IMR-90 (cell line): ENCODE measurements at regions not wholly inside any gene's neighbourhood (a gene's known extent, or its start where the extent isn't known, plus 50 kb on each side); places are given as distances from the start of the nearest gene placed in this dataset.

Experiments
- ATAC-seq: fragments of 200-7000 bp; cut with Tn5 transposase; 2 replicates; pipeline ENCODE4 v1.9.1; 2020; ENCODE audit warnings: low read depth, mild to moderate bottlenecking, moderate library complexity
- BruUV-seq: library from RNA; stranded (reverse); fragments of 400-500 nt; replicated peaks from 2 replicates; lab custom pipeline; 2021; lab: Mats Ljungman, UMichigan
- CTCF ChIA-PET: fragments of 300-600 bp; formaldehyde crosslinking; extraction: SDS; loops from one replicate; lab custom pipeline; 2021; ENCODE audit warnings: antibody characterized with exemption; lab: Yijun Ruan, JAX
- POLR2A ChIA-PET: fragments of 300-600 bp; sonication (Branson Sonifier 250); formaldehyde crosslinking; loops from one replicate; lab custom pipeline; 2022; ENCODE audit warnings: antibody characterized with exemption; ENCODE audit not compliant: unreplicated experiment; lab: Charles Lee
- DNase-seq: peaks from one replicate; pipeline ENCODE4 v3.0.0; 2013
- H2AFZ ChIP-seq: replicated peaks from 2 replicates; pipeline ENCODE3; 2013; ENCODE audit warnings: low read length, mild to moderate bottlenecking; ENCODE audit not compliant: poor library complexity
- H2AK5ac ChIP-seq: 2 replicates; pipeline ENCODE4 v1.6.1; 2013; ENCODE audit warnings: low read depth, low read length, inconsistent platforms
- H2AK9ac ChIP-seq: replicated peaks from 2 replicates; pipeline ENCODE3; 2013; ENCODE audit warnings: mild to moderate bottlenecking, low read depth, low read length, moderate library complexity; ENCODE audit not compliant: poor library complexity
- H2BK120ac ChIP-seq: 2 replicates; pipeline ENCODE4 v1.6.1; 2013; ENCODE audit warnings: low read depth, low read length, inconsistent platforms
- H2BK15ac ChIP-seq: 3 replicates; pipeline ENCODE4 v1.6.1; 2013; ENCODE audit warnings: low read depth, low read length, inconsistent platforms
- H2BK20ac ChIP-seq: 2 replicates; pipeline ENCODE4 v1.6.1; 2013; ENCODE audit warnings: low read depth, mild to moderate bottlenecking, inconsistent platforms, low read length, moderate library complexity
- H2BK5ac ChIP-seq: 2 replicates; pipeline ENCODE4 v1.6.1; 2013; ENCODE audit warnings: mild to moderate bottlenecking, low read depth, low read length, inconsistent platforms; ENCODE audit not compliant: poor library complexity, severe bottlenecking
- H3K14ac ChIP-seq: replicated peaks from 2 replicates; pipeline ENCODE4 v1.6.1; 2013; ENCODE audit warnings: low read depth, low read length, inconsistent platforms
- H3K18ac ChIP-seq: 2 replicates; pipeline ENCODE4 v1.6.1; 2013; ENCODE audit warnings: low read depth, low read length, control low read depth
- H3K23ac ChIP-seq: 2 replicates; pipeline ENCODE4 v1.6.1; 2013; ENCODE audit warnings: low read depth, low read length, inconsistent platforms
- H3K27ac ChIP-seq: 2 replicates; pipeline ENCODE4 v1.5.1; 2013; ENCODE audit warnings: mild to moderate bottlenecking, control low read depth, low read length; ENCODE audit not compliant: insufficient read depth
- H3K27me3 ChIP-seq: 2 replicates; pipeline ENCODE4 v1.6.1; 2013; ENCODE audit warnings: low read length; ENCODE audit not compliant: control insufficient read depth, insufficient read depth
- H3K36me3 ChIP-seq: 2 replicates; pipeline ENCODE4 v1.6.1; 2013; ENCODE audit warnings: low read length, mixed read lengths; ENCODE audit not compliant: control insufficient read depth, insufficient read depth
- H3K4ac ChIP-seq: 2 replicates; pipeline ENCODE4 v1.6.1; 2013; ENCODE audit warnings: low read depth, low read length, inconsistent platforms
- H3K4me1 ChIP-seq: 2 replicates; pipeline ENCODE4 v1.6.1; 2013; ENCODE audit warnings: low read length, mixed read lengths; ENCODE audit not compliant: control insufficient read depth, insufficient read depth
- H3K4me2 ChIP-seq: 2 replicates; pipeline ENCODE4 v1.6.1; 2013; ENCODE audit warnings: low read depth, mild to moderate bottlenecking, control low read depth, low read length, moderate library complexity
- H3K4me3 ChIP-seq: 2 replicates; pipeline ENCODE4 v1.5.1; 2013; ENCODE audit warnings: low read depth, mild to moderate bottlenecking, control low read depth, low read length, moderate library complexity; ENCODE audit not compliant: insufficient read depth
- H3K56ac ChIP-seq: 2 replicates; pipeline ENCODE4 v1.6.1; 2013; ENCODE audit warnings: low read length, inconsistent platforms; ENCODE audit not compliant: insufficient read depth; ENCODE audit errors: extremely low read depth
- H3K79me1 ChIP-seq, 2 experiments: 2 replicates each; pipeline ENCODE4 v1.6.1; 2013; ENCODE audit warnings: low read length in 2 of 2, inconsistent platforms in 1 of 2, low read depth in 1 of 2
- H3K9ac ChIP-seq: 2 replicates; pipeline ENCODE4 v1.6.1; 2013; ENCODE audit warnings: low read depth, low read length, control low read depth
- H3K9me1 ChIP-seq: 2 replicates; pipeline ENCODE4 v1.6.1; 2013; ENCODE audit warnings: low read length, inconsistent platforms; ENCODE audit not compliant: insufficient read depth
- H3K9me3 ChIP-seq: 2 replicates; pipeline ENCODE4 v1.6.1; 2013; ENCODE audit warnings: low read length; ENCODE audit not compliant: control insufficient read depth, insufficient read depth
- H4K20me1 ChIP-seq: 2 replicates; pipeline ENCODE4 v1.6.1; 2013; ENCODE audit warnings: low read length, inconsistent platforms; ENCODE audit not compliant: insufficient read depth
- H4K5ac ChIP-seq: 2 replicates; pipeline ENCODE4 v1.6.1; 2013; ENCODE audit warnings: mild to moderate bottlenecking, low read depth, low read length, control low read depth
- H4K8ac ChIP-seq, 2 experiments: 2 replicates each; pipeline ENCODE4 v1.6.1; 2013; ENCODE audit warnings: low read depth in 2 of 2, low read length in 2 of 2, control low read depth in 1 of 2, inconsistent platforms in 1 of 2
- H4K91ac ChIP-seq: 2 replicates; pipeline ENCODE4 v1.6.1; 2013; ENCODE audit warnings: low read depth, low read length, inconsistent platforms; ENCODE audit not compliant: insufficient read depth
- MXI1 ChIP-seq: IDR thresholded peaks from 2 replicates; pipeline ENCODE4 v1.6.1; 2012; ENCODE audit warnings: low read depth, mild to moderate bottlenecking, low read length, moderate library complexity, borderline replicate concordance
- RAD21 ChIP-seq: IDR thresholded peaks from 2 replicates; pipeline ENCODE4 v1.6.1; 2012; ENCODE audit warnings: low read length, improper control_type of control experiment
- WGBS, 2 experiments: methylation state at CpG; one replicate each; pipeline versions ENCODE4 v1.1.5 to v1.1.7; 2013; ENCODE audit warnings: missing lambda C conversion rate in 2 of 2; ENCODE audit not compliant: insufficient read length in 1 of 2; ENCODE audit errors: extremely low coverage in 2 of 2; 5-methylcytosine and 5-hydroxymethylcytosine counted together
- dilution Hi-C: fragments of 300-500 bp; cut with HindIII; formaldehyde crosslinking; loops from one replicate; pipeline ENCODE4 v1.14.3; 2018; ENCODE audit warnings: low sequenced_read_pairs; ENCODE audit not compliant: unreplicated experiment
- in situ Hi-C: fragments of 300-500 bp; cut with MboI; formaldehyde crosslinking; loops from 3 replicates; pipeline ENCODE4 v1.14.3; 2019; ENCODE audit warnings: low sequenced_read_pairs, inconsistent platforms, mixed read lengths
- intact Hi-C: fragments of 100-400 bp; cut with micrococcal nuclease; formaldehyde crosslinking; loops from 2 replicates; pipeline ENCODE4 v1.10.0; 2022
- TF ChIP-seq, protein P1 (sequence below): conservative IDR thresholded peaks from 2 replicates; pipeline ENCODE4 v1.5.1; 2012; ENCODE audit warnings: mild to moderate bottlenecking, low read depth, low read length, improper control_type of control experiment

DNA sequence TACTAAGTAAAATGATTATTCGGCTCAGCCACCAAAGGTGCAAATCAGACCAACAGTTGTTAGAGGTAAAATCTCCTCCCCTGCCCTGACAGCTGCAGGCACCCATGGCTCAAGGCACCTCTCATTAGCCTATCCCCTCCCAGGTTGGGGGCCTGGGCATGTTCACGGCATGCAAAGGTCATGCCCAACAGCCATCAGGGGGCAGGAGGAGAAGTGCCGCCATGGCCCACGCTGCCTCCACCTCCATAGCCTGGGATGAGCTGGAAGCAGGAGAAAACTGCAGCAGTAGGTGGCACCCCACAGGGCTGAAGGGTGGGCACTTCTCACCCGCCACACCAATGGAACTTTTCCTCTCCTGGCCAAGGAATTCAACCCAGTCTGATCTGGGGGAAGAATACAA lies 146.4 kb upstream of the COX10 start (continued):
- TF ChIP-seq, protein P1, sequence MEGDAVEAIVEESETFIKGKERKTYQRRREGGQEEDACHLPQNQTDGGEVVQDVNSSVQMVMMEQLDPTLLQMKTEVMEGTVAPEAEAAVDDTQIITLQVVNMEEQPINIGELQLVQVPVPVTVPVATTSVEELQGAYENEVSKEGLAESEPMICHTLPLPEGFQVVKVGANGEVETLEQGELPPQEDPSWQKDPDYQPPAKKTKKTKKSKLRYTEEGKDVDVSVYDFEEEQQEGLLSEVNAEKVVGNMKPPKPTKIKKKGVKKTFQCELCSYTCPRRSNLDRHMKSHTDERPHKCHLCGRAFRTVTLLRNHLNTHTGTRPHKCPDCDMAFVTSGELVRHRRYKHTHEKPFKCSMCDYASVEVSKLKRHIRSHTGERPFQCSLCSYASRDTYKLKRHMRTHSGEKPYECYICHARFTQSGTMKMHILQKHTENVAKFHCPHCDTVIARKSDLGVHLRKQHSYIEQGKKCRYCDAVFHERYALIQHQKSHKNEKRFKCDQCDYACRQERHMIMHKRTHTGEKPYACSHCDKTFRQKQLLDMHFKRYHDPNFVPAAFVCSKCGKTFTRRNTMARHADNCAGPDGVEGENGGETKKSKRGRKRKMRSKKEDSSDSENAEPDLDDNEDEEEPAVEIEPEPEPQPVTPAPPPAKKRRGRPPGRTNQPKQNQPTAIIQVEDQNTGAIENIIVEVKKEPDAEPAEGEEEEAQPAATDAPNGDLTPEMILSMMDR, result no peak

DNA sequence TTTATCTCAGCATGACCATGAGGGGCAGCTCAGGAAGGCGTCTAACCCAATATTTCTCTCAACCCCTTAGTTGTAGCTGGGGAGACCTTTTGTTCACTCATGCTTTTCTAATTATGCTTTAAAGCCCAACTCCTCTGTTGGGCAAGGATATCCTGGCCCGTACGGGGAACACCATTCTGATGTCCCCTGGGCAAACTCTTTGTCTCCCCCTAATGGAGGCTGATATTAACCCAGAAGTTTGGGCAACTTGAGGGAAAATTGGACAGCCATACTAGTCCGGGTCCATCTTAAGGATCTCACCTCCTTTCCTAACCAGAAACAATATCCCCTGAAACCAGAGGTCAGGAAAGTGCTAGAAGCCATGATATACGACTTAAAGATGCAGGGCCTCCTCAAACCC lies 143.7 kb upstream of the COX10 start:
- no peak overlapping the region for H2BK5ac ChIP-seq
- no peak overlapping the region for H3K4me2 ChIP-seq
- H3K79me1 ChIP-seq, result no peaks in the 10 kb centered on the region
- H4K91ac ChIP-seq, result no peak overlapping the region
- peaks cover 2% of the 10 kb centered on the region; the same call in 1 of the 2 replicates for H3K27me3 ChIP-seq
- WGBS, 2 experiments, result no CpG with 5 or more reads among the region's 5 CpGs
- H2AK5ac ChIP-seq, result no peak overlapping the region
- no peak overlapping the region for H4K8ac ChIP-seq
- H3K4ac ChIP-seq, result no peak overlapping the region
- H2BK20ac ChIP-seq, result no peak overlapping the region
- no TSS peak for BruUV-seq
- no peak overlapping the region for H4K5ac ChIP-seq
- H4K20me1 ChIP-seq, result no peaks in the 10 kb centered on the region
- H3K9me1 ChIP-seq, result no peaks in the 10 kb centered on the region
- DNase-seq, result no peak
- no peak overlapping the region for H3K27ac ChIP-seq
- H3K4me3 ChIP-seq, result no peak overlapping the region
- H3K23ac ChIP-seq, result no peak overlapping the region
- intact Hi-C loops (no loop called here), in situ Hi-C loops (no loop called here), dilution Hi-C loops (no loop called here)
- ChIA-PET POLR2A (no interaction called here), CTCF (interaction anchor here (1.0 kb wide), 1 partner anchor 18 kb away, joined by 3 read pairs; no protein-coding TSS in a partner anchor)
- no peaks in the 10 kb centered on the region for H3K4me1 ChIP-seq
- no peak overlapping the region for H2AK9ac ChIP-seq
- ATAC-seq, result no peak
- H3K9ac ChIP-seq, result no peak overlapping the region
- no peak overlapping the region for H3K14ac ChIP-seq
- H3K18ac ChIP-seq, result no peak overlapping the region
- no peak overlapping the region for H3K56ac ChIP-seq
- H2AFZ ChIP-seq, result no peak overlapping the region
- H2BK15ac ChIP-seq, result no peak overlapping the region
- TF ChIP-seq RAD21, result peak; percentile 12; the same call in 1 of the 2 replicates
- TF ChIP-seq, protein P1, result peak; percentile 16; the same call in 1 of the 2 replicates
- no peak for TF ChIP-seq MXI1
- H3K9me3 ChIP-seq, result no peaks in the 10 kb centered on the region
- no peak overlapping the region for H2BK120ac ChIP-seq
- no peaks in the 10 kb centered on the region for H3K36me3 ChIP-seq
